HG02642 (cell line): ENCODE measurements at regions not wholly inside any gene's neighbourhood (a gene's known extent, or its start where the extent isn't known, plus 50 kb on each side); places are given as distances from the start of the nearest gene placed in this dataset.
"Not testable (repeated sequence)": the region's sequence is repeated elsewhere in the genome, so short reads cannot be mapped to it uniquely, and the experiment has no call there.

ENCODE experiments used
- ATAC-seq: cut with Tn5 transposase; IDR thresholded peaks from one replicate; pipeline ENCODE4 v1.9.1; 2021; ENCODE audit warnings: mild to moderate bottlenecking; ENCODE audit not compliant: unreplicated experiment, poor library complexity

- no peak for ATAC-seq
Measured at GRCh38 chr4:86472377-86473019, 112.6 kb upstream of the MAPK10 start.

- not testable (repeated sequence) for ATAC-seq
Measured at GRCh38 chr4:86478151-86478550, 116.0 kb upstream of the PTPN13 start.

- no peak for ATAC-seq
Measured at GRCh38 chr4:86481440-86481839, 112.7 kb upstream of the PTPN13 start.

- no peak for ATAC-seq
Measured at GRCh38 chr4:86482306-86483172, 111.6 kb upstream of the PTPN13 start.

- no peak for ATAC-seq
Measured at GRCh38 chr4:86483173-86483490, 111.0 kb upstream of the PTPN13 start.

GRCh38 chr4:86483773-86484172 lies 110.3 kb upstream of the PTPN13 start:
- ATAC-seq, result no peak

GRCh38 chr4:86484241-86484640 lies 109.9 kb upstream of the PTPN13 start:
- no peak for ATAC-seq

GRCh38 chr4:86487738-86488348 lies 106.3 kb upstream of the PTPN13 start:
- no peak for ATAC-seq

GRCh38 chr4:86493460-86493859 lies 100.7 kb upstream of the PTPN13 start:
- no peak for ATAC-seq

- no peak for ATAC-seq
Measured at GRCh38 chr4:86496094-86497080, 97.7 kb upstream of the PTPN13 start.

- ATAC-seq, result no peak
Measured at GRCh38 chr4:86497131-86497530, 97.0 kb upstream of the PTPN13 start.

GRCh38 chr4:86497980-86498862 lies 95.9 kb upstream of the PTPN13 start:
- ATAC-seq, result peak; percentile 84

GRCh38 chr4:86498863-86499166 lies 95.3 kb upstream of the PTPN13 start:
- no peak for ATAC-seq

- no peak for ATAC-seq
Measured at GRCh38 chr4:86500527-86500926, 93.6 kb upstream of the PTPN13 start.

- no peak for ATAC-seq
Measured at GRCh38 chr4:86502081-86502480, 92.0 kb upstream of the PTPN13 start.

- no peak for ATAC-seq
Measured at GRCh38 chr4:86506591-86506990, 87.5 kb upstream of the PTPN13 start.

- ATAC-seq, result no peak
Measured at GRCh38 chr4:86508436-86508835, 85.7 kb upstream of the PTPN13 start.

GRCh38 chr4:86511590-86511989 lies 82.5 kb upstream of the PTPN13 start:
- ATAC-seq, result no peak

GRCh38 chr4:86512631-86513030 lies 81.5 kb upstream of the PTPN13 start:
- no peak for ATAC-seq

- ATAC-seq, result not testable (repeated sequence)
Measured at GRCh38 chr4:86515963-86516362, 78.2 kb upstream of the PTPN13 start.
